Trophoblast cell (in vitro differentiated cells and primary cell): ENCODE measurements at regions not wholly inside any gene's neighbourhood (a gene's known extent, or its start where the extent isn't known, plus 50 kb on each side); places are given as distances from the start of the nearest gene placed in this dataset.

Experiments used
- DNase-seq, 2 donors: peaks; one replicate each; pipeline ENCODE4 v3.0.0-alpha.2; 2016
- H2AFZ ChIP-seq: 2 replicates; pipeline ENCODE4 v1.6.1; 2013; ENCODE audit warnings: low read length, moderate library complexity, mild to moderate bottlenecking; ENCODE audit not compliant: insufficient read depth, poor library complexity
- H2AK5ac ChIP-seq: 2 replicates; pipeline ENCODE4 v1.6.1; 2013; ENCODE audit warnings: mild to moderate bottlenecking, low read length
- H2BK120ac ChIP-seq: 2 replicates; pipeline ENCODE4 v1.6.1; 2013; ENCODE audit warnings: low read length, mild to moderate bottlenecking, moderate library complexity; ENCODE audit not compliant: insufficient read depth, poor library complexity
- H2BK12ac ChIP-seq: 2 replicates; pipeline ENCODE4 v1.6.1; 2013; ENCODE audit warnings: mild to moderate bottlenecking, low read length, moderate library complexity
- H2BK5ac ChIP-seq: 2 replicates; pipeline ENCODE4 v1.6.1; 2013; ENCODE audit warnings: low read length, low read depth, moderate library complexity, mild to moderate bottlenecking; ENCODE audit not compliant: poor library complexity
- H3K14ac ChIP-seq: 2 replicates; pipeline ENCODE4 v1.6.1; 2013; ENCODE audit warnings: mild to moderate bottlenecking, low read length
- H3K18ac ChIP-seq: 2 replicates; pipeline ENCODE4 v1.6.1; 2013; ENCODE audit warnings: mild to moderate bottlenecking, low read length
- H3K23ac ChIP-seq: 2 replicates; pipeline ENCODE4 v1.6.1; 2013; ENCODE audit warnings: low read length
- H3K27ac ChIP-seq: 2 replicates; pipeline ENCODE4 v1.5.1; 2013; ENCODE audit warnings: low read depth, mild to moderate bottlenecking, inconsistent platforms, low read length, moderate library complexity
- H3K27me3 ChIP-seq: 2 replicates; pipeline ENCODE4 v1.6.1; 2013; ENCODE audit warnings: inconsistent platforms, mild to moderate bottlenecking, low read length, moderate library complexity; ENCODE audit not compliant: insufficient read depth
- H3K36me3 ChIP-seq, 2 experiments: 1 replicate in 1 of 2; 2 replicates in 1 of 2; pipeline ENCODE4 v1.6.1; 2013; ENCODE audit warnings: low read length in 2 of 2, mild to moderate bottlenecking in 2 of 2, moderate library complexity in 1 of 2; ENCODE audit not compliant: insufficient read depth in 2 of 2, control insufficient read depth in 1 of 2
- H3K4ac ChIP-seq: 2 replicates; pipeline ENCODE4 v1.6.1; 2013; ENCODE audit warnings: low read depth, mild to moderate bottlenecking, low read length, moderate library complexity
- H3K4me1 ChIP-seq, 2 experiments: 1 replicate in 1 of 2; 2 replicates in 1 of 2; pipeline ENCODE4 v1.6.1; 2013; ENCODE audit warnings: low read length in 2 of 2, mild to moderate bottlenecking in 2 of 2, moderate library complexity in 1 of 2; ENCODE audit not compliant: insufficient read depth in 2 of 2, control insufficient read depth in 1 of 2
- H3K4me2 ChIP-seq: 2 replicates; pipeline ENCODE4 v1.6.1; 2013; ENCODE audit warnings: inconsistent platforms, mild to moderate bottlenecking, low read length, moderate library complexity
- H3K4me3 ChIP-seq: 2 replicates; pipeline ENCODE4 v1.5.1; 2013; ENCODE audit warnings: mild to moderate bottlenecking, low read depth, low read length, inconsistent platforms
- H3K79me1 ChIP-seq: one replicate; pipeline ENCODE4 v1.6.1; 2013; ENCODE audit warnings: low read length
- H3K79me2 ChIP-seq: 2 replicates; pipeline ENCODE4 v1.6.1; 2013; ENCODE audit warnings: low read length, mild to moderate bottlenecking; ENCODE audit not compliant: control insufficient read depth, insufficient read depth, poor library complexity
- H3K9ac ChIP-seq: 2 replicates; pipeline ENCODE4 v1.6.1; 2013; ENCODE audit warnings: mild to moderate bottlenecking, low read length
- H3K9me3 ChIP-seq: 2 replicates; pipeline ENCODE4 v1.6.1; 2013; ENCODE audit warnings: low read depth, mild to moderate bottlenecking, control low read depth, inconsistent platforms, low read length; ENCODE audit not compliant: insufficient read depth
- H4K12ac ChIP-seq: 2 replicates; pipeline ENCODE4 v1.6.1; 2013; ENCODE audit warnings: low read depth, mild to moderate bottlenecking, low read length, moderate library complexity
- H4K8ac ChIP-seq: 2 replicates; pipeline ENCODE4 v1.6.1; 2013; ENCODE audit warnings: low read depth, mild to moderate bottlenecking, low read length, moderate library complexity
- H4K91ac ChIP-seq: one replicate; pipeline ENCODE4 v1.6.1; 2013; ENCODE audit warnings: low read depth, mild to moderate bottlenecking, low read length, moderate library complexity
- WGBS: extraction: QIAGEN DNeasy Blood & Tissue Kit; methylation state at CpG from one replicate; pipeline ENCODE4 v1.1.7; 2013; ENCODE audit warnings: missing lambda C conversion rate; ENCODE audit not compliant: insufficient read length, insufficient coverage; ENCODE audit errors: extremely low coverage; 5-methylcytosine and 5-hydroxymethylcytosine counted together

DNA sequence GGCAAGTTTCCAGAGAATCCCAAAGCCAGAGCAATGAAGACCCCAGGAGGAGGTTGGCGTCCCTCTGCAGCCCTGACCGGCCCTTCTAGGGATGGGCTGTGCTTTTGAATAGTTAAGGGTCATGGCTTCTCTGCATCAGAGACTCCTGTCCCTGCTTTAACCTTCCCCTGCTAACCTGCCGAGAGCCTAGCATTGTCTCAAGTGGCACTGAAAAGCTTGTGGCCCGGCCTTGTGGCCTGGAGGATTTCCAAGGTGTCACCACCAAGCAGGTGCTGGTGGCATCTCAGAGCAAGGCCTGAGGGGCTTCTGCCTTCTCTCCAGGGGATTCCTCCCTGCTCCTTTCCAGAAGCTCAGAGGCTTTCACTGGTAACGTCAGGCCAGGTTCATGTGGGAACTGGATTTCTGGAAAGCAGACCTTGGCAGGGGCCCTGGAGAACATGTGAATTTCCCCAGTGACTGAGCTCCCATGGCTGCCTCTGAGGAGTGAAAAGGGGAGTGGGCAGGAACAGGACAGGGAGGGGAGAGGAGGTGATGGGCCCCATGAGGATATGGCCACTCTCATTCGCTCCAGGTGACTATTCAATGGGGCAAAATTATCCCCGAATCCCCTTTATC, 409.9 kb downstream of the PTPRU start:
- Histone ChIP-seq H3K79me2 (no peaks in the 10 kb centered on the region), H3K27ac (no peak overlapping the region), H4K8ac (no peak overlapping the region), H3K4ac (no peak overlapping the region), H3K4me1 (no peaks in the 10 kb centered on the region), H3K4me2 (no peak overlapping the region), H3K18ac (no peak overlapping the region), H2BK12ac (no peak overlapping the region), H2BK120ac (no peak overlapping the region), H3K9me3 (no peaks in the 10 kb centered on the region), H3K27me3 (no peaks in the 10 kb centered on the region), H2BK5ac (no peak overlapping the region), H2AK5ac (no peak overlapping the region), H3K79me1 (no peaks in the 10 kb centered on the region), H4K12ac (no peak overlapping the region), H3K4me3 (peak overlapping the region; percentile 50), H2AFZ (no peak overlapping the region), H3K14ac (no peak overlapping the region), H3K9ac (no peak overlapping the region), H3K23ac (no peak overlapping the region), H3K36me3 (no peaks in the 10 kb centered on the region), H4K91ac (no peak overlapping the region)
- no peak for DNase-seq
- WGBS: no CpG with 5 or more reads among the region's 7 CpGs

DNA sequence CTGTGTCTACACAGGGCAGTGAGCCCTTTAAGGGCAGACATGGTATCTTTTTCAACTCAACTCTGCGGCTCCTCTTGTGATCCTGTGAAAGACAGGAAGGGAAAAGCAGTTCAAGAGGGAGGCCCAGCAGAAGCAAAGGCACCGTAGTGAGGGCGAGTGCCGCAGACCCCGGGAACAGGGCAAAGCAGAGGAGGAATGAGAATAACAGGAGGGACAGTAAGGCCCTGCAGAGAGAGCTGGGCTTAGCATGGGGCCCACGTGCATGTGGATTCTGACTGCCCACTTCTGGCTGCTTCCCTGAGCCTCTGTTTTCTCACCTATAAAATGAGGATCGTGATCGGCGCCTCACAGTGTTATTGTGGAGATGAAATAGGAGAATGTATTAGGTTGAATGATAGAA, 409.3 kb downstream of the PTPRU start:
- Histone ChIP-seq H3K4me2 (no peak overlapping the region), H3K79me2 (no peaks in the 10 kb centered on the region), H3K27ac (no peak overlapping the region), H3K4ac (no peak overlapping the region), H2BK120ac (no peak overlapping the region), H3K9ac (no peak overlapping the region), H2BK12ac (no peak overlapping the region), H2AK5ac (no peak overlapping the region), H3K4me3 (no peak overlapping the region), H3K36me3 (no peaks in the 10 kb centered on the region), H2AFZ (no peak overlapping the region), H4K12ac (no peak overlapping the region), H3K14ac (no peak overlapping the region), H3K79me1 (no peaks in the 10 kb centered on the region), H3K18ac (no peak overlapping the region), H4K8ac (no peak overlapping the region), H2BK5ac (no peak overlapping the region), H3K27me3 (no peaks in the 10 kb centered on the region), H4K91ac (no peak overlapping the region), H3K9me3 (no peaks in the 10 kb centered on the region), H3K23ac (no peak overlapping the region), H3K4me1 (no peaks in the 10 kb centered on the region)
- no peak for DNase-seq
- no CpG with 5 or more reads among the region's 9 CpGs for WGBS

GRCh38 chr1:29644812-29645211, 408.5 kb downstream of the PTPRU start:
- no peak overlapping the region for H2BK12ac ChIP-seq
- no peak overlapping the region for H3K9ac ChIP-seq
- H2AK5ac ChIP-seq: no peak overlapping the region
- H3K14ac ChIP-seq: no peak overlapping the region
- no peak overlapping the region for H2AFZ ChIP-seq
- H3K79me2 ChIP-seq: no peaks in the 10 kb centered on the region
- no peak overlapping the region for H2BK120ac ChIP-seq
- no peak overlapping the region for H3K18ac ChIP-seq
- H4K8ac ChIP-seq: no peak overlapping the region
- H4K12ac ChIP-seq: no peak overlapping the region
- no peak overlapping the region for H3K4me3 ChIP-seq
- H3K79me1 ChIP-seq: no peaks in the 10 kb centered on the region
- H3K36me3 ChIP-seq: no peaks in the 10 kb centered on the region
- no peaks in the 10 kb centered on the region for H3K27me3 ChIP-seq
- H3K4me2 ChIP-seq: no peak overlapping the region
- no peak overlapping the region for H3K23ac ChIP-seq
- no peak overlapping the region for H3K27ac ChIP-seq
- H2BK5ac ChIP-seq: no peak overlapping the region
- no peaks in the 10 kb centered on the region for H3K9me3 ChIP-seq
- H3K4ac ChIP-seq: no peak overlapping the region
- no peak overlapping the region for H4K91ac ChIP-seq
- DNase-seq: no peak
- no CpG with 5 or more reads among the region's 4 CpGs for WGBS
- H3K4me1 ChIP-seq: no peaks in the 10 kb centered on the region

DNA sequence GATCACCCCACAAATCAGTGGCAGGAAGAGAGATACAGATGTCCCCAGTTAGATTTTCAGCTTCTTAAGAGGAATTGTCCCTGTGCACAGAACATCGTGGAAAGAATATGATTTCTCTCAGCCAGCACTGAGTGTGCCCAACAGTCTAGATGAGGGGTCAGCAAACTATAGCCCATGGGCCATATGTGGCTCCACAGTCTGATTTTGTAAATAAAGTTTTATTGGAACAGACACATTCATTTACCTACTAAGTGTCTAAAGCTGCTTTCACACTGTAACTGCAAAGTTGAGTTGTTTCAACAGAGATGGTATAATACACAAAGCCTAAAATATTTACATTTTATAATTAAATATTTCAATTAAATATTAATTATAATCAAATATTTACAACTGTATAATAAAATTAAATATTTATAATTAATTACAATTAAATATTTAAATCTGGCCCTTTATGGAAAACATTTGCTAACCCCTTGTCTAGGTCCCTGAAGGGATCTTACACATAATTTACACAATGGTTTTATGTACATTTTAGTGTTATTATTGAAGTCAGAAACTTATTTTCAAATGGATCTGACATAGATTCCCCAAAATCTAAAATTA, 407.6 kb downstream of the PTPRU start:
- Histone ChIP-seq H2BK12ac (no peak overlapping the region), H3K9me3 (no peaks in the 10 kb centered on the region), H3K79me2 (no peaks in the 10 kb centered on the region), H3K4me2 (no peak overlapping the region), H2AK5ac (no peak overlapping the region), H3K79me1 (no peaks in the 10 kb centered on the region), H3K27me3 (no peaks in the 10 kb centered on the region), H3K4me3 (no peak overlapping the region), H3K36me3 (no peaks in the 10 kb centered on the region), H2BK5ac (no peak overlapping the region), H2BK120ac (no peak overlapping the region), H3K4me1 (no peaks in the 10 kb centered on the region), H4K91ac (no peak overlapping the region), H4K12ac (no peak overlapping the region), H3K27ac (no peak overlapping the region), H2AFZ (no peak overlapping the region), H3K9ac (no peak overlapping the region), H4K8ac (no peak overlapping the region), H3K23ac (no peak overlapping the region), H3K14ac (no peak overlapping the region), H3K4ac (no peak overlapping the region), H3K18ac (no peak overlapping the region)
- DNase-seq: no peak
- WGBS: no CpG with 5 or more reads among the region's 1 CpG
